HUES64 (cell line): ENCODE measurements at regions not wholly inside any gene's neighbourhood (a gene's known extent, or its start where the extent isn't known, plus 50 kb on each side); places are given as distances from the start of the nearest gene placed in this dataset.

Source experiments
- H3K27ac ChIP-seq: 2 replicates; pipeline ENCODE4 v1.7.0; 2013; ENCODE audit warnings: low read depth, low read length, inconsistent platforms
- H3K27me3 ChIP-seq: 2 replicates; pipeline ENCODE4 v1.6.1; 2013; ENCODE audit warnings: mild to moderate bottlenecking, low read length; ENCODE audit not compliant: insufficient read depth
- H3K36me3 ChIP-seq: 2 replicates; pipeline ENCODE4 v1.6.1; 2013; ENCODE audit warnings: mild to moderate bottlenecking, low read length; ENCODE audit not compliant: insufficient read depth
- H3K4me1 ChIP-seq: 2 replicates; pipeline ENCODE4 v1.6.1; 2013; ENCODE audit warnings: mild to moderate bottlenecking, low read length, moderate library complexity; ENCODE audit not compliant: insufficient read depth
- H3K4me3 ChIP-seq: 2 replicates; pipeline ENCODE4 v1.5.1; 2013; ENCODE audit warnings: mild to moderate bottlenecking, low read length, moderate library complexity
- H3K9ac ChIP-seq: 2 replicates; pipeline ENCODE4 v1.6.1; 2013; ENCODE audit warnings: mild to moderate bottlenecking, low read depth, low read length
- H3K9me3 ChIP-seq: 2 replicates; pipeline ENCODE4 v1.6.1; 2013; ENCODE audit warnings: low read depth, low read length; ENCODE audit not compliant: insufficient read depth
- WGBS: fragments of 150-250, 120-280 bp; methylation state at CpG from one replicate; pipeline ENCODE4 v1.1.7; 2013; ENCODE audit warnings: missing lambda C conversion rate; 5-methylcytosine and 5-hydroxymethylcytosine counted together

DNA sequence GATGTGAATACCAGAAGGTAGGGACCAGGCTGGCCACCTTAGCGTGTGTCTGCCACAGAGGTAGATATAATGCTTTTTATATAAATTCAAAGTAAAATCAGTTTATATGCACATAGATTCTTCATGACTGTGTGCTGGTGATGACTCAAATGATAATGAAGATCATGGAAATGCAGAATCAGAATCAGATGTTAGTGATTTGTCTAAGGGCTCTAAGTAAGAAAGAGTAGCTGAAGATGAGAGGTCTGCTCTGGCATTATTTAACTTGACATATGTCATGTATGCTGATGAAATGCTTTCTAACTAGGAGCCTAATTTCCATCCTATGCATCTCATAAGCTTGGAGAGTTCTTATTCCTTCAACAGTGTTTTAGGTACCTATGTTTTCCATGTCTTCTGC, 50.3 kb upstream of the DPH6 start:
- no peaks in the 10 kb centered on the region for H3K27me3 ChIP-seq
- H3K9me3 ChIP-seq = peaks cover 5% of the 10 kb centered on the region; the same call in 1 of the 2 replicates
- WGBS = no CpG with 5 or more reads among the region's 1 CpG
- no peak overlapping the region for H3K9ac ChIP-seq
- no peak overlapping the region for H3K4me3 ChIP-seq
- no peaks in the 10 kb centered on the region for H3K36me3 ChIP-seq
- H3K4me1 ChIP-seq = no peaks in the 10 kb centered on the region
- H3K27ac ChIP-seq = no peak overlapping the region

- Histone ChIP-seq H3K4me1 (no peaks in the 10 kb centered on the region), H3K27ac (no peak overlapping the region), H3K27me3 (no peaks in the 10 kb centered on the region), H3K4me3 (no peak overlapping the region), H3K9me3 (no peaks in the 10 kb centered on the region), H3K36me3 (no peaks in the 10 kb centered on the region), H3K9ac (no peak overlapping the region)
- 91% methylated on average over 3 of the region's 3 CpGs for WGBS
Observed at GRCh38 chr15:35602836-35603235, 56.9 kb upstream of the DPH6 start.

GRCh38 chr15:35603301-35603700, 57.3 kb upstream of the DPH6 start:
- Histone ChIP-seq H3K9ac (no peak overlapping the region), H3K9me3 (no peaks in the 10 kb centered on the region), H3K27me3 (no peaks in the 10 kb centered on the region), H3K4me1 (no peaks in the 10 kb centered on the region), H3K27ac (no peak overlapping the region), H3K4me3 (no peak overlapping the region), H3K36me3 (no peaks in the 10 kb centered on the region)
- WGBS = 100% methylated on average over 2 of the region's 2 CpGs

DNA sequence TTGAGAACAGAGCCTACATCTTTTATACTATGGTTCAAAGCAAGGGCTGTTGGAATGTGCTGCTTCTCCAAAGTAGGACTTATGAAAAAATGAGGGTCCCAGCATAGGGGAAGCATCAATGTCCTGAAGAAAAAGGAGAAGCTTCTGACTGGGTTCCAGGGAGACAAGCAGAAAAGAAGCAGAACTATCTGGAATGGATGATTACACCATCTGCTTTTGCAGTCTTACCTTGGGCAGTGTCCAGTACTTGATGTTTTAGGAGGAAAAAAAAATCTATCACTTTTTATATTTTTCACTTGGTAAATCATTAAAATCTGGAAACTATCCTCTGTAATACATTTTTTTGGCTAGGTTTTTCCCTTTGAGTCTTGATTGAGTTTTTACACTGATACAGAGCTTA, 57.9 kb upstream of the DPH6 start:
- Histone ChIP-seq H3K4me1 (no peaks in the 10 kb centered on the region), H3K9ac (no peak overlapping the region), H3K4me3 (no peak overlapping the region), H3K36me3 (no peaks in the 10 kb centered on the region), H3K27me3 (no peaks in the 10 kb centered on the region), H3K27ac (no peak overlapping the region), H3K9me3 (no peaks in the 10 kb centered on the region)

- H3K27ac ChIP-seq = no peak overlapping the region
- no peaks in the 10 kb centered on the region for H3K36me3 ChIP-seq
- 100% methylated on average over 1 of the region's 2 CpGs for WGBS
- no peak overlapping the region for H3K4me3 ChIP-seq
- H3K9me3 ChIP-seq = no peaks in the 10 kb centered on the region
- H3K4me1 ChIP-seq = no peaks in the 10 kb centered on the region
- H3K27me3 ChIP-seq = no peaks in the 10 kb centered on the region
- no peak overlapping the region for H3K9ac ChIP-seq
Observed at GRCh38 chr15:35605764-35606449, 59.9 kb upstream of the DPH6 start.

DNA sequence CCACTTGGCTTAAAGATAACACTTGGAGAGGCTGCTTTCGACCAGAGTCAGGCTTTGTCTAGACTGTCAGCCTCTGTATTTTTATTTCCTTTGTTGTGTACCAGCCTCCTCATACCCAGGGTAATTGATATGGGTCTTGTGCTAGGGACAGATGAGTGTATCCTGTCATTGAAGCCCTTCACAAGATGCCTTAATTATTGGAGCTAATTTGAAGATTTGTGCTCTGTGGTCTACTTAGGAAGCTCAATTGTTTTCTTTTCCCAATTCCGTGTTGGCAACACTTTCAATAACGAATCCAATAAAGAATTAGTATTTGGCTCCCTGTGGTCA, 60.5 kb upstream of the DPH6 start:
- Histone ChIP-seq H3K4me1 (no peaks in the 10 kb centered on the region), H3K27me3 (no peaks in the 10 kb centered on the region), H3K36me3 (no peaks in the 10 kb centered on the region), H3K9me3 (no peaks in the 10 kb centered on the region), H3K27ac (no peak overlapping the region), H3K9ac (no peak overlapping the region), H3K4me3 (no peak overlapping the region)
- WGBS = 94% methylated on average over 3 of the region's 3 CpGs

- no peak overlapping the region for H3K4me3 ChIP-seq
- no peaks in the 10 kb centered on the region for H3K9me3 ChIP-seq
- no peaks in the 10 kb centered on the region for H3K27me3 ChIP-seq
- no peak overlapping the region for H3K9ac ChIP-seq
- no peak overlapping the region for H3K27ac ChIP-seq
- WGBS = 95% methylated on average over 1 of the region's 1 CpG
- no peaks in the 10 kb centered on the region for H3K4me1 ChIP-seq
- H3K36me3 ChIP-seq = no peaks in the 10 kb centered on the region
Observed at GRCh38 chr15:35616498-35617271, 70.7 kb upstream of the DPH6 start.

DNA sequence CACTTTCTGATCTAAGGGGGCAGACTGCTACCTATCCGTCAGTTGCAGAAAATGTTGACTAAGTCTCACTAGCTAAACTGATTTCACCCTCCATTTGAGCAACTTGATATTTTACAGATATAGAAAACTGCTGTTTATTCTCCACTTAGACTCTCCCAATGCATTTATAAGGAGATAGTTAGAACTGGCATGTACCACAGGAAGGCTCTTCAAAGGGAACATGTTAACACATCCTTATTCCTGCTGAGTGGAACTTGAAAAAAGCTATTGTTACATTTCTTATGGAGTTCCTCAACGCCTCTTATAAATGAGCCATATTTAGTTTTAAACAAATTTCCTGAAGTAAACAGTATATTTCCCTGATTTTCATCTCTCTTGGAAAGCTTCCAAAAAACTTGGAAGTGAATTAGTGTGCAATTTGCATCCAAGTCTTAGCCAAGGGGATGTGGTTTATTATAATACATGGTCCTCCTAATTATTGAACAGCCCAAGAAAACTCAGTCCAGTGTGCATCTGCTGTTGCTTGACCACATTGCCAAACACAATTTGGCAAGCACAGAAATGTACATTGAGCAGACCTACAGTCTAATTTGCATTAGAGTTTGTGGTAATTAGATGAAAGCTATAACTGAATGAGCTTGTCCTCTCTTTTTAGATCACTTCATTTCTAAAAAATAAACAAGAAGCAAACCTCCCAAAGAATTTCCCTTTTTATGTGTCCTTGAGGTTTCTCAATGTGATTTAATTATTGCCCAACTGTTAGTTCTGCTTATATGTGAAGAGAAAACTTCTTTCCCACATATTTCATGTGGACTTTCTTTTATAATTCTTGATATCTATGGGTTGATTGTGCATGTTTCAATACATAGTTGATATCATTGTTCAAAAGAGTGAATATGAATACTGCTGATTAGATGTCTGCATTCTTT, 72.6 kb upstream of the DPH6 start:
- H3K27ac ChIP-seq = no peak overlapping the region
- WGBS = 90% methylated on average over 2 of the region's 2 CpGs

GRCh38 chr15:35622641-35623340, 76.8 kb upstream of the DPH6 start:
- Histone ChIP-seq H3K27ac (no peak overlapping the region), H3K9ac (no peak overlapping the region), H3K4me3 (no peak overlapping the region), H3K27me3 (no peaks in the 10 kb centered on the region), H3K4me1 (0 out of 2 replicates have a peak, but pooled peaks cover 3% of the 10 kb centered on the region), H3K36me3 (no peaks in the 10 kb centered on the region), H3K9me3 (no peaks in the 10 kb centered on the region)
- WGBS = 95% methylated on average over 6 of the region's 6 CpGs

More for the DNA sequence above, 72.6 kb upstream of the DPH6 start:
- H3K36me3 ChIP-seq = no peaks in the 10 kb centered on the region
- H3K4me3 ChIP-seq = no peak overlapping the region
- no peaks in the 10 kb centered on the region for H3K9me3 ChIP-seq
- no peaks in the 10 kb centered on the region for H3K4me1 ChIP-seq
- H3K9ac ChIP-seq = no peak overlapping the region
- no peaks in the 10 kb centered on the region for H3K27me3 ChIP-seq

DNA sequence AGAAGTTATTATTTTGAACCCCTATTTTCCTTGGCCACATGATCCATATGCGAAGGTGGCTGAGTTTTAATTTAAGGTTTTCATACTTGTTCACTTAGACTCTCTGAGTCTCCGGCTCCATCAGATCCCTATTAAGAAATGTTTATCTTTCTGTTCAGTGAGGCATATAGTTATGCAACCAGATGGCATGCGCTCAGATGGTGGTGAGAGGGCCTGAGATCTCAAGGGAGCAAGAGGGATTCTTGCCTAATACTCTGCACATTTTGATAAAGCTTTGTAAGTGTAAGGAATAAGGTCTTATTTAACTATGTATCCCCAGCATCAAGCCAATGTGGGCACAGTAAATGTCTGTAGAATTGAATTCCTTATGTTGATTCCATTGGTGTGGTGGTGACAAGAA, 78.9 kb upstream of the DPH6 start:
- Histone ChIP-seq H3K27ac (no peak overlapping the region), H3K27me3 (no peaks in the 10 kb centered on the region), H3K4me3 (no peak overlapping the region), H3K9ac (no peak overlapping the region), H3K4me1 (0 out of 2 replicates have a peak, but pooled peaks cover 3% of the 10 kb centered on the region), H3K9me3 (no peaks in the 10 kb centered on the region), H3K36me3 (no peaks in the 10 kb centered on the region)
- WGBS = 93% methylated on average over 3 of the region's 3 CpGs
